Neural cell (in vitro differentiated cells): ENCODE measurements at regions not wholly inside any gene's neighbourhood (a gene's known extent, or its start where the extent isn't known, plus 50 kb on each side); places are given as distances from the start of the nearest gene placed in this dataset.

Source experiments
- CTCF ChIP-seq: fragments of 450-650 bp; IDR thresholded peaks from 2 replicates; pipeline ENCODE4 v1.5.1; 2014; ENCODE audit warnings: antibody characterized with exemption, mild to moderate bottlenecking, moderate library complexity; ENCODE audit not compliant: poor library complexity, severe bottlenecking
- EP300 ChIP-seq: fragments of 450-650 bp; conservative IDR thresholded peaks from 2 replicates; pipeline ENCODE4 v1.6.1; 2014; ENCODE audit warnings: antibody characterized with exemption, mild to moderate bottlenecking, moderate library complexity; ENCODE audit not compliant: poor library complexity, severe bottlenecking
- EZH2 ChIP-seq: fragments of 200-600, 300-800 bp; shearing (Covaris generic), sonication (generic); IDR thresholded peaks from 2 replicates; pipeline ENCODE4 v1.6.1; 2014; ENCODE audit warnings: antibody characterized with exemption, low read length, borderline replicate concordance, mild to moderate bottlenecking; ENCODE audit not compliant: insufficient read depth, poor library complexity, severe bottlenecking
- POLR2AphosphoS5 ChIP-seq: IDR thresholded peaks from 2 replicates; pipeline ENCODE4 v1.6.1; 2012
- RAD21 ChIP-seq: fragments of 450-650 bp; conservative IDR thresholded peaks from 2 replicates; pipeline ENCODE4 v1.6.1; 2014; ENCODE audit warnings: antibody characterized with exemption, mild to moderate bottlenecking, moderate library complexity
- REST ChIP-seq: IDR thresholded peaks from 2 replicates; pipeline ENCODE4 v1.6.1; 2012; ENCODE audit warnings: borderline replicate concordance
- SMC3 ChIP-seq: fragments of 450-650 bp; conservative IDR thresholded peaks from 2 replicates; pipeline ENCODE4 v1.6.1; 2014; ENCODE audit warnings: antibody characterized with exemption, mild to moderate bottlenecking, moderate library complexity; ENCODE audit not compliant: poor library complexity
- TAF1 ChIP-seq: IDR thresholded peaks from 2 replicates; pipeline ENCODE4 v1.6.1; 2012; ENCODE audit warnings: low read depth

GRCh38 chr10:81724431-81724830 lies 150.6 kb upstream of the NRG3 start:
- TF ChIP-seq CTCF (no peak), POLR2AphosphoS5 (no peak), RAD21 (no peak), EP300 (no peak), SMC3 (no peak), EZH2 (no peak), REST (no peak), TAF1 (no peak)
